Central memory CD8-positive, alpha-beta T cell (primary cell): ENCODE measurements at regions not wholly inside any gene's neighbourhood (a gene's known extent, or its start where the extent isn't known, plus 50 kb on each side); places are given as distances from the start of the nearest gene placed in this dataset.

ENCODE experiments used
- ATAC-seq: fragments of 150-1000 bp; cut with Tn5 transposase; replicated peaks from 2 replicates; pipeline ENCODE4 v1.10.0; 2022; ENCODE audit warnings: mild to moderate bottlenecking, moderate FRiP score, moderate number of reproducible peaks; ENCODE audit not compliant: poor library complexity, severe bottlenecking; ENCODE audit errors: extremely low read depth
- DNase-seq, 2 donors: peaks; one replicate each; pipeline ENCODE4 v3.0.0; 2021; ENCODE audit warnings: low spot score in 2 of 2
- H3K27ac Mint-ChIP-seq: one replicate; pipeline ENCODE4 v1.8.0; 2022; ENCODE audit warnings: low read depth, mild to moderate bottlenecking, moderate library complexity, mixed read lengths
- H3K27me3 Mint-ChIP-seq: one replicate; pipeline ENCODE4 v1.8.0; 2022; ENCODE audit warnings: mixed read lengths
- H3K36me3 Mint-ChIP-seq: one replicate; pipeline ENCODE4 v1.8.0; 2022; ENCODE audit warnings: mild to moderate bottlenecking, moderate library complexity, mixed read lengths; ENCODE audit not compliant: insufficient read depth
- H3K4me1 Mint-ChIP-seq: one replicate; pipeline ENCODE4 v1.8.0; 2022; ENCODE audit warnings: mixed read lengths
- H3K4me3 Mint-ChIP-seq: one replicate; pipeline ENCODE4 v1.8.0; 2022; ENCODE audit warnings: mild to moderate bottlenecking, moderate library complexity, mixed read lengths
- H3K9me3 Mint-ChIP-seq: one replicate; pipeline ENCODE4 v1.8.0; 2022; ENCODE audit warnings: mixed read lengths

GRCh38 chr21:35335951-35336446 lies 286.9 kb upstream of the RUNX1 start:
- Mint-ChIP-seq H3K9me3 (peaks cover 6% of the 10 kb centered on the region), H3K27me3 (peaks cover 30% of the 10 kb centered on the region), H3K36me3 (peaks cover 2% of the 10 kb centered on the region), H3K4me1 (no peaks in the 10 kb centered on the region), H3K27ac (no peak overlapping the region), H3K4me3 (no peak overlapping the region)
- ATAC-seq (no peak), DNase-seq (no peak)

DNA sequence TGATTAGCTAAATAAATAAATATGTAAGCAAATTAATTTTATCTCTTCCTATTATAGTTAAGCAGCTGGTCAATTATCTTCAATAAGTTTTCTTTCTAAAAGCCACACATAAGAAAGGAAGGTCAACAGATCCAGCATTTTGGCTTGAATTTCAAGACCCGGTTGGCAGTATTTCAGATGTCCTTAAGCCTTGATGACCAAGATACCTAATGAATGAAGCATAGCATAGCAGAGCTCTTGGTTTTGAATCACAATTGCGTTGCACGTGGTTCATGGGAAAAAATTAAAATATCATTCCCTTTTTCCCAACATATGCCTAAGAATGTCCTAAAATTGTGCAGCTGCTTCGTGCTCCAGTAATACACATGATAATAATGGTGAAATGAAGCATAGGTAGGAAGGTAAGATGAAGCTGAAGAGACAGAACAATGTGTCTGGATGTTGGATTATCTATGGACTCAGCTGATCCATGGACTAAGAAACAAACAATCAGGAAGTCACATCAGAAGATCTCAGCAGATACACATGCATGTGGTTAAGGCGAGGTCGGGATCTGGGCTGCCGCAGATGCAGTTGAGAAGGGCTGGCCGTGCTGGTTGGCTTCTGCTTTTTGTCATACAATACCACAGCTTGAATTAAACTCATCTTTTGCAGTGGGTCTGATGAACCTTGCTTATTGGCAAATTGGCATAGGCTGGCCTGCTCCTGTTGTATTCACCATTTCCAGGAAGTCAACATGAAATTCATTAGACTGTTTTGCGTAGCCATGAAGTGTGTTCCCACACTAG lies 284.9 kb upstream of the RUNX1 start:
- Mint-ChIP-seq H3K4me3 (no peak overlapping the region), H3K27ac (no peak overlapping the region), H3K27me3 (peaks cover 30% of the 10 kb centered on the region), H3K36me3 (peaks cover 2% of the 10 kb centered on the region), H3K4me1 (no peaks in the 10 kb centered on the region), H3K9me3 (peaks cover 6% of the 10 kb centered on the region)
- no peak for ATAC-seq
- DNase-seq, result no peak

DNA sequence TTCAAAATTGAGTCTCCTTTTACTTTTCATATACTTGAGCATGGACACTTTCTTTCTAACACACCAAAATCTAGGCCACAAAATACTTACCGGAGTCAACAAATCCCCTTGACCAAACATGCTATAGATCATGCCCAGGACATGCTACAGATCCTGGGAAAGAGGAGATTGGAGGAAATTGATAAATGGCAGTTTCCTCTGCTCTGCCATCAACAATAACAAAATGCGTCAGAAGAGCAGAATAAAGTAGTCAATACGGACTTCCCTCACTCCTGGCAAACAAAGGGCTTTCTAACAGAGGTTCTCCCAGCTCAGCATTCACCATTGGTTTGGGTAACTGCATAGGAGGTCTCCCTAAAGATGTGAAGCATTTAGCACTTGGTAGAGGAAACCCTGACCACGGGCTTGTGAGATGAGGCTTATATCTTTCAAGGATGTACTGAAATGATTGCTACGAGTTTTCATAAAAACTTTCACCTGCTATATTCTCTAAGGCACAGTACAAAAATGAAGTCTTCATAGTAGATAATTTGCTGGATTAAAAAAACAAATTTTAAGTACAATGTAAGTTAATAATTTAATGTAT lies 283.8 kb upstream of the RUNX1 start:
- H3K27ac Mint-ChIP-seq, result no peak overlapping the region
- DNase-seq (no peak), ATAC-seq (no peak)
- H3K9me3 Mint-ChIP-seq, result peaks cover 6% of the 10 kb centered on the region
- peaks cover 2% of the 10 kb centered on the region for H3K36me3 Mint-ChIP-seq
- no peaks in the 10 kb centered on the region for H3K4me1 Mint-ChIP-seq
- H3K27me3 Mint-ChIP-seq, result peaks cover 24% of the 10 kb centered on the region
- no peak overlapping the region for H3K4me3 Mint-ChIP-seq

DNA sequence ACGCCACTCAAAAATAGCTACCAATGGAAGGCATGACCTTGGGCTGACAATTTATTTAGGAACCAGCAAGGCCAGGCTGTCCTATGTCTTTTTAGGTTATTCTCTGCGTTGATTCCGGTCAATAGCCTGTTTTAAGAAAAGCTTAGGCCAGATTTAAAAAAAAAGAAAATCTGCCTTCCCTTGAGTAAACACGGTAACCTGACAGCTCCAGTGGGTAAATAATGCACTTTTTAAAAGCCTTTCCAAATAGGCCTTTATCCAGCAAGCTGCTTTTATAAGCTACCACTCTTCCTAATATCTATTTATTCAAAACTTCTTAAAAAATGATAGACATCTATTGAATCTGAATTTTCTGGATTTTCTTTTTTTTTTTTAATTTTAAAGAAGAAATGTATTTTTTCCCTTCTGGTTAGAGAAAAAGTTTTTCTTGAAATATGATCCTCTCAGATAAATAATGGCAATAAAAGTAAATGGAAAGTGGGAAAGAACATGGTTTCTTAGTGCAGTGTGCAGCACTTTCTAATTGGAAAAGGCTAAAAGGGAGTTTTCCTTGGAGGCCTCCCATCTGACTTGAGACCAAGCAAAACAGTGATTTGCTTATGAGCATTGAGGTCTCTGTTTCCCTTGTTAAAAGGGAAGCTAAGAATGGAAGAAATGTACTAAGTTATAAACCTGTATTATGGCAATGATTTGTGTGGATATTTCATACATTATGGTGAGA lies 281.0 kb upstream of the RUNX1 start:
- Mint-ChIP-seq H3K9me3 (peaks cover 6% of the 10 kb centered on the region), H3K27me3 (peaks cover 12% of the 10 kb centered on the region), H3K4me3 (no peak overlapping the region), H3K36me3 (no peaks in the 10 kb centered on the region), H3K4me1 (no peaks in the 10 kb centered on the region), H3K27ac (no peak overlapping the region)
- ATAC-seq (no peak), DNase-seq (no peak)

- no peak overlapping the region for H3K4me3 Mint-ChIP-seq
- H3K9me3 Mint-ChIP-seq, result peaks cover 6% of the 10 kb centered on the region
- DNase-seq (no peak), ATAC-seq (no peak)
- no peak overlapping the region for H3K27ac Mint-ChIP-seq
- peaks cover 8% of the 10 kb centered on the region for H3K27me3 Mint-ChIP-seq
- H3K36me3 Mint-ChIP-seq, result no peaks in the 10 kb centered on the region
- H3K4me1 Mint-ChIP-seq, result no peaks in the 10 kb centered on the region
These were observed 279.9 kb upstream of the RUNX1 start for GRCh38 chr21:35328856-35329455.

GRCh38 chr21:35326677-35327076 lies 277.6 kb upstream of the RUNX1 start:
- DNase-seq (no peak), ATAC-seq (no peak)
- Mint-ChIP-seq H3K27ac (no peak overlapping the region), H3K9me3 (peaks cover 6% of the 10 kb centered on the region), H3K4me1 (no peaks in the 10 kb centered on the region), H3K27me3 (peaks cover 8% of the 10 kb centered on the region), H3K4me3 (no peak overlapping the region), H3K36me3 (no peaks in the 10 kb centered on the region)

DNA sequence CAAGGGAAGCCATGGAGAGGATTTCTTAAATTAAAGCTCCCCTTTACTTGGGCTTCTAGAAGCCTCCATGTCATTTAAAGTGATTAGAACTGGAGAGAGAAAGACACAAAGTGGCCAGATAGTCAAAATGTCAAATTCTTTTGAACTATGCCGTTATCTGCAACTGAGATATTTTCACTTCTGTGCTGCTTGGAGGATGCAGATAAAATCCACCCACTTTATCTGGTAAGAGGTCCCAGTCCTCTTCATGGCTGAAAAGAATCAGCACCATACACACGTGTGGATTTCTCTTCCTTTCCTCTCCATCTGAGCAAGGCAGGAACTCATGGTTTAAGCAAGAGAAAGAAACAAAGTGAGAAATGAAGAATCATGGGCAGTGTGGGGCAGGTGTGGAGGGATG lies 276.9 kb upstream of the RUNX1 start:
- H3K4me3 Mint-ChIP-seq, result no peak overlapping the region
- no peak overlapping the region for H3K27ac Mint-ChIP-seq
- ATAC-seq (no peak), DNase-seq (no peak)
- H3K4me1 Mint-ChIP-seq, result no peaks in the 10 kb centered on the region
- H3K36me3 Mint-ChIP-seq, result no peaks in the 10 kb centered on the region
- H3K9me3 Mint-ChIP-seq, result no peaks in the 10 kb centered on the region
- H3K27me3 Mint-ChIP-seq, result peaks cover 8% of the 10 kb centered on the region

- H3K4me1 Mint-ChIP-seq, result no peaks in the 10 kb centered on the region
- H3K9me3 Mint-ChIP-seq, result no peaks in the 10 kb centered on the region
- H3K27me3 Mint-ChIP-seq, result peaks cover 8% of the 10 kb centered on the region
- no peaks in the 10 kb centered on the region for H3K36me3 Mint-ChIP-seq
- no peak overlapping the region for H3K27ac Mint-ChIP-seq
- DNase-seq, result no peak
- ATAC-seq, result no peak
- H3K4me3 Mint-ChIP-seq, result no peak overlapping the region
These were observed 275.5 kb upstream of the RUNX1 start for GRCh38 chr21:35324372-35325220.

DNA sequence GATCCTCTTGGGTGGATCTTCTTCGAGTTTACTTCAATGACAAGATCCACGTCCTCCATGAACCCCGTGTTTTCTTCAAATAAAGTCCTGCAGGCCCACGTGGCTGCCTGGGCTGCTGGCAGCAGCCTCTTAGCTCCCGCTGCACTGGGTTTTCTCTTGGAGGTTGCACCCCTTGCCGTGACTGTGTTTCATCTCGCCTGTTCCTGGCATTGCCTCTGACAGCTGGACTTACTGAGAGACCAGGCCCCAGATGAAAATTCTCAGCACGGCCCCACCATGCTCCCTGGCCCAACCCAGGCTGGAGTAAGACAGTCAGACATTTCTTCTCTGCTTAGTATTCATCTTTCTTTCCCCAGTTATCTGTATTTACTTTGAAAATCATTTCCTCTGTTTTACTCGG lies 274.8 kb upstream of the RUNX1 start:
- Mint-ChIP-seq H3K9me3 (no peaks in the 10 kb centered on the region), H3K27me3 (peaks cover 8% of the 10 kb centered on the region), H3K36me3 (no peaks in the 10 kb centered on the region), H3K4me3 (no peak overlapping the region), H3K27ac (no peak overlapping the region), H3K4me1 (no peaks in the 10 kb centered on the region)
- DNase-seq, result no peak
- no peak for ATAC-seq

DNA sequence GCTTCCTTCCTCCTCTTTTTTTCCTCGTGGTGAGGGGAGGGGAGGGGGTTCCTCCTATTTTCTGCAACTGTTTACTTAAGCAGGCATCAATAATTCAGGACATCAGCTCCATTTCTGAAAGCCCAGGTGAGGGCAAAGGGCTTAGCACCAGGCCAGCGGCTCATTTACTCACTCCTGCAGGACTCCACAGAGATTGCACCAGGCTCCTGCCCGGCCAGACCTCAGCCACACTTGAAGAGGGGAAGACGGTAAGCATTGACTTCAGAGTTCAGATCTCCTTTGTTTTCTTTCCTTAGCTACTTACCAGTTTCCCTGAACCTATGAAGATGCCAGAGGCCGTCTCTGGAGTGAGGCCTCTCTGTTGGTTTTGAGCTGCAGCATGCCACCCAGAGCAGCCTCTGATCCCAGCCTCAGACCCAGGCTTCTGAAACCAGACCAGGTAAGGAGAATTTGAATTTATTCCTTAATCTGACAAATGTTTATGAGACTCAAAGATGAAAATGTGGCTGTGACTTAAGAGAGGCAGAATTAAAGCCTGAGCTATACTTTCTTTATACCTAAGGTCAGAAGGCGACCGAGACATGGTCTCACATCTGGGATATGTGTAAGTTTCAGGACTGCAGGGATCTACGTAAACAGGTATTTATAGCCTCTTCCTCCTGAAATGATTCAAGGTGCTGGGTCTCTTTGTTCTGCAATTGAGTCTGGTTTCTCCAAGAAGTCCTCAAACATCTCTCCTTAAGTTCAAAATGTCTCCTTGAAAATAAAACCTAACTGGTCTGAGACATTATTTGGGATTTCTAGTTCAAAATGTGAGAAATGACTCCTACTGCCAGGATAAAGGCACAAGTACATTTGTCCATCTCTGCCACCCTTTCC lies 272.5 kb upstream of the RUNX1 start:
- no peak for ATAC-seq
- Mint-ChIP-seq H3K27me3 (peaks cover 8% of the 10 kb centered on the region), H3K4me1 (no peaks in the 10 kb centered on the region), H3K36me3 (no peaks in the 10 kb centered on the region), H3K4me3 (no peak overlapping the region), H3K27ac (no peak overlapping the region), H3K9me3 (no peaks in the 10 kb centered on the region)
- no peak for DNase-seq

GRCh38 chr21:35319684-35320283 lies 270.7 kb upstream of the RUNX1 start:
- H3K4me3 Mint-ChIP-seq, result no peak overlapping the region
- DNase-seq, result no peak
- no peaks in the 10 kb centered on the region for H3K4me1 Mint-ChIP-seq
- no peaks in the 10 kb centered on the region for H3K36me3 Mint-ChIP-seq
- no peaks in the 10 kb centered on the region for H3K9me3 Mint-ChIP-seq
- H3K27me3 Mint-ChIP-seq, result no peaks in the 10 kb centered on the region
- ATAC-seq, result no peak
- H3K27ac Mint-ChIP-seq, result no peak overlapping the region
